Eye (tissue), 1 donor: ENCODE measurements at regions not wholly inside any gene's neighbourhood (a gene's known extent, or its start where the extent isn't known, plus 50 kb on each side); places are given as distances from the start of the nearest gene placed in this dataset.
"Not testable (repeated sequence)": the region's sequence is repeated elsewhere in the genome, so short reads cannot be mapped to it uniquely, and the experiment has no call there.

Source experiments
- DNase-seq: peaks from one replicate; pipeline ENCODE4 v3.0.0-alpha.2; 2015

GRCh38 chrX:104513162-104513561, 52.8 kb upstream of the IL1RAPL2 start:
- no peak for DNase-seq

DNA sequence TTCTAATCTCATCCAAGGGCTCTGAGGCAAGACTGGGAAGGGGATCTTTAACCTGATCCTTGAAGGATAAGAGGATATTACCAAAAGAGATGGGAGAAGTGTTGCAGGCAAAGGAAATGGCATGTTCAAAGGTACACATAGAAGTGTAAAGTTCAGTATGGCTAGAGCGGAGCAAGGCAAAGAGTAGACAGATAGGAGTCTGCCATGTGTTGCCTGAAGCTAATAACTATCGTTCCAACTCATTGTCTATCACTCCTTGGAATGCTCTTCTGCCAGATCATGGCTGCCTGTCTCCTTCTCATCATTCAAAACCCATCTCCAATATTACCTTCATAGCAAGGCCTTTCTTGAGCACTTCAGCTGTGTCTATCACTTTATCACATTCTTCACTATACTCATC, 55.2 kb upstream of the IL1RAPL2 start:
- no peak for DNase-seq

GRCh38 chrX:104502460-104502859, 63.5 kb upstream of the IL1RAPL2 start:
- no peak for DNase-seq

GRCh38 chrX:104488811-104489210, 77.2 kb upstream of the IL1RAPL2 start:
- DNase-seq = no peak

GRCh38 chrX:104486691-104487090, 79.3 kb upstream of the IL1RAPL2 start:
- no peak for DNase-seq

GRCh38 chrX:104482757-104483156, 83.2 kb upstream of the IL1RAPL2 start:
- no peak for DNase-seq

DNA sequence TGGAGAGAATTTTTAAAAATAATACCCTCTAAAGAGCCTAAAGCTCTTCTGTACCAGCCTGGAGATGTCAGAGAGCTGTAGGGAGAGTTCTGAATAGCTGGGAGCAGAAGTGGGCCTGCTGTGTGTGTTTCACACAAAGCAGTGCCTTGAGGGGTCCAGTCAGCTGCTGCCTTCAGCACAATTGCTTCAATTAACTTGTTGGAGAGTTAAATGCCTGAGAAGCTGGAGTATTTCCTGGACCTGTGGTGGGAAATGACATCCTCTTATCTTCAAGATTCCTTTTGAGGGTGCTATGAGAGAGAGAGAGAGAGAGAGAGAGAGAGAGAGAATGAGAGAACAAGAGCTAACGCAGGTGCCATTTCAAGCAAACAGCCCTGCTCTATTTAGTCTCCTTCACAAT, 96.2 kb upstream of the IL1RAPL2 start:
- no peak for DNase-seq

- no peak for DNase-seq
Measured at GRCh38 chrX:104459796-104460195, 106.2 kb upstream of the IL1RAPL2 start.

- not testable (repeated sequence) for DNase-seq
Measured at GRCh38 chrX:104457130-104457529, 108.9 kb upstream of the IL1RAPL2 start.

DNA sequence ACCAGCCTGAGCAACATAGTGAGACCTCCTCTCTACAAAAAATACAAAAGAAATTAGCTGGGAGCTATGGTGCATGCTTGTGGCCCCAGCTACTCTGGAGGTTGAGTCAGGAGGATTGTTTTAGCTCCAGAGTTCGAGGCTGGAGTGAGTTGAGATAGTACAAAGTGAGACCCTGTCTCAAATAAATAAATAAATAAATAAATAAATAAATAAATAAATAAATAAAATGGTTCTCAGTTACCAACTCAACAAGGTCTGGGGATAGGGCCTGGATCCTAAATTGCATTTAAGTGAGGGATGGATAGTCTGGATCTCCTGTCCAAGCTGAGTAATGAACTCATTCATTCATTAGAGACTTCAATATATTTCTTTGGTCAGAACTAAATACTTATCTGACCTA, 115.7 kb upstream of the IL1RAPL2 start:
- no peak for DNase-seq

- no peak for DNase-seq
Measured at GRCh38 chrX:104445591-104445990, 120.4 kb upstream of the IL1RAPL2 start.

DNA sequence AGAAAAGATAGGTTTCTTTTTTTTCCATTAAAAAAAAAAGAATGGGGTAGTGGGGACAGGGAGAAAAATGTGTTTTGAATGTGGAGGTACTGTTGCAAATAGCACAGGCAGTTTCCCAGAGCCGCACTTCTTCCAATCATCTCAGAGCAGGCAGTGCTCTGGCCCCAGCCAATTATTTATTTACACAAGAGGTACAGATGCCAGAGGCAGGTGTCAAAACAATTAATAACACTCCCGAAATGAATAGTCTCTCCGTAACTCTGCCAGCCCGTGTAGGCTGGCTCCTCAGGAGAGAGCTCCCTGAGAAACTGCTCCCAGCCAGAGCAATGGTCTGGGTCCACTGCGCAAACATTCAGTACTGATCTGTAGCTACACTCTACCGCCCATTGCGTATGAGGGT, 130.8 kb upstream of the IL1RAPL2 start:
- no peak for DNase-seq

DNA sequence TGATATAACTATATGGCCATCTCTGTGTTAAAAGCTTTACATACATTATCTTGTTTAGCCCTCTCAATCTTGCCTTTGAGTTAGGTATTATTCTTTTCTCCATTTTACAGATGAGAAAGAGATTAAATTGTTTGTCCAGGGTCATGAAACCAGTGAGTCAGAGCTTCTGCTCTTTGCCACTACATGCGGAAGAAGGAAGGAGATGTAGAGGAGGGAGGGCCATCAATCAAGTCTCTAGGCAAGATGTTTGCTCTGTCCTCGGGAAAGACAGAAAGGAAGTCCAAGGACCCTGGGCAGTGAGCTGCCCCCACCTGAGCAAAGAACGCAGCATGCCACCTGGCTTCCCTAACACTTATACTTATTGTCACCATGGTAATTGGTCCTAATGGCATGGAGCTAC, 133.7 kb upstream of the IL1RAPL2 start:
- no peak for DNase-seq

DNA sequence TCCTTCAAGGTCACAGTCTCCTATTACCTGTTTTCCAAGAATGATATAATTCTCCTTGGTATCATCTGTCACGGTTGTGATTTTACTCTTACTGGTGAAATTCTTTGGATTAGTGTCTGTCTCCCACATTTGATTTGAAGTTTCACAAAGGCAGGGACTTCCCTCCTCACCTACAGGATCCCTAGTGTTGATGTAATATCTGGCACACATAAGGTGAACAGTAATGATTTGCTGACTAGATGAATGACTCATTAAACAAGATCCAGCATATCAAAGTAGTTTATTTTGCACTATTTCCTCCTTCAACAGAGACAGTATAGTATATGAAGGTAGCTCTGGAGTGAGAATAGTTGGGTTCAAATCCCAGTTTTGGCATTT, 135.3 kb upstream of the IL1RAPL2 start:
- DNase-seq = no peak

GRCh38 chrX:104430072-104430741, 135.8 kb upstream of the IL1RAPL2 start:
- DNase-seq = no peak

DNA sequence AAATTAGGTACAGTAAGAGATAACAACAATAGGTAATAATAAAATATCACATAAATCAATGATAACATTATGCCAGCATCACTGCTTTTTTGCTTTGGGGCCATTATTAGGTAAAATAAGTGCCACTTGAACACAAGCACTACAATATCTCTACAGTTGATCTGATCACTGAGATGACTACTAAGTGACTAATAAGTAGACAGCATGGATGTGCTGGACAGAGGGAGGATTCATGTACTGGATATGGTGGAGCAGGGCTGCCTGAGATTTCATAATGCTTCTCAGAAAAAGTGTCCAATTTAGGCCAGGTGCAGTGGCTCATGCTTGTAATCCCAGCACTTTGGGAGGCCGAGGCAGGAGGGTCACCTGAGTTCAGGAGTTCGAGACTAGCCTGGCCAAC, 137.8 kb upstream of the IL1RAPL2 start:
- no peak for DNase-seq

DNA sequence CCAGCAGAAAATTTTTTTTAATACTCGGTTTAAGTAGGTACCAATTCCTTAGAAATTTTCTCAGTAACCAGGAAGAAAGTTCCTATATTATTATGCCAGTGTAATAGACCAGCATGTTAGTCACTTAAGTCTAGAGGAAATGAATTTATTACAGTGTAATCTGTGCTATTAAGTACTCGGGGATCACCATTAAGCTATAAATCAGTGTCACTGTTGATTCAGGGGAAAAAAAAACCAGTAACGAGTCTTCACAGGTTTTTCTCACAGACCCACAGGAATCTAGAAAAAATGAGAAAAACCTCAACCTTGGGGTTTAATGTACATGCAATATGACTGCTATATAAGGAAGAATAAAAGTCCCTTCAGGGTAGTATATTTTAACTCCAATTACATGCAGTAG, 138.3 kb upstream of the IL1RAPL2 start:
- DNase-seq = no peak

- DNase-seq = peak; percentile 8
Measured at GRCh38 chrX:104427073-104427472, 138.9 kb upstream of the IL1RAPL2 start.

DNA sequence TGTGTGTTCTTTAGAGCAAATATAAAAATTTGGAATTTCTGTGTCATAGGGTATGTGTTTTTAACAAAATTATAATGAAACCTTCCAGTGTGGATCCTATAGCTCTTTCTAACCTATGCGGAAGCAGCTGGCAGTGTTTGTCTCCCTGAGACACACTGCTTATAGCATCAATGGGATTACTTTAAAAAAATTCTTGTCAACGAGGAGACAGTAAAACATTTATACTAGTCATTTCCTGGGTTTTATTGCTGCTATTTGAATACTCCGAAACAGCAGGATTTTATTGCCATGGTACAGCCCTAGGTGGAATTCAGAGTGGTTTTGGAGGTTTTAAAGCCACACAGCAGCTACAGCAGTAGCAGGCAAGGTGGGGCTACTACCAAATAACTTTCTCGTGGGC, 145.1 kb upstream of the IL1RAPL2 start:
- DNase-seq = no peak

- no peak for DNase-seq
Measured at GRCh38 chrX:104419926-104420325, 146.1 kb upstream of the IL1RAPL2 start.

- no peak for DNase-seq
Measured at GRCh38 chrX:104419211-104419610, 146.8 kb upstream of the IL1RAPL2 start.

GRCh38 chrX:104411800-104412199, 154.2 kb upstream of the IL1RAPL2 start:
- no peak for DNase-seq

- no peak for DNase-seq
Measured at GRCh38 chrX:104400387-104400786, 145.7 kb upstream of the ESX1 start.

- DNase-seq = no peak
Measured at GRCh38 chrX:104392350-104392749, 137.6 kb upstream of the ESX1 start.

DNA sequence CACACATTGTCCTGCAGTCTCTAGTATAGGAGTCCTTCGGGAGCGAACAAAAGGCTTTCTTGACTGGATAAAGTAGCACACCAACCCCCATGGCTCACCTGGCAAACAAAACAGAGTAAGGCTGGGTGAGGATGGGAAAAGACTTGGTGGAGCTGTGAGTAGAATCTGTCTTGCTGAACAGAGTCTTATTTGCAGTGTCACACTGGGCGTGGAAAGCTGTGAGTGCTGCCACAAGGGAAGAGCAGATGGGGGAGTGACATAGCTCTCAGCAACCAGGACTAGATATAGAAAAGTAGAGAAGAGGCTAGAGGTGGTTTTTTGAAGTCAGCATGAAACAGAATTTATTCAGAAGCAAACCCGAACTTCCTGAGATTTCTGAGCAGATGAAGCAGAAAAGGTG, 137.2 kb upstream of the ESX1 start:
- no peak for DNase-seq

DNA sequence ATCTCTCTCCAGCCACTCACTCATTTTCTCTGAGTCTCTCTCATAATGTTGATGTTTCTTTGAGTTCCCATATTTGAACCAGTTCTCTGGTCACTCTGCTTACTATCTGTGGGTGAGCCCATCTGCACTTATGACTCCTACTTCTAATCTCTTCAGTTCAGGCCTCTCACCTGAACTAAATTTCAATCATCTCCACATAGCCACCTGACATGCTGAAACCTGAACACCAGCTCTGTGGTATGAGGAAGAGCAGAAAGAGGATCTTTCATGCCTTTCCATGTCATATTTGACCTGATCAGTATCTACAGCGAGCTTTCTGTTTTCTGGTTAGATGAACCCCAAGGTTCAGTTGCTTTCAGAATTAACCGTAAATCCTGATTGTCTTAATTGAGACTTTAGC, 122.2 kb upstream of the ESX1 start:
- no peak for DNase-seq
